ENCODE measurements at regions not wholly inside any gene's neighbourhood (a gene's known extent, or its start where the extent isn't known, plus 50 kb on each side); places are given as distances from the start of the nearest gene placed in this dataset.

- DNase-seq: peak in 1 of 5 donors; percentile 34
- Histone ChIP-seq H3K27me3 (peaks cover 0 to 21% (median 0%) of the 10 kb centered on the region in 9 donors), H3K36me3 (no peaks in the 10 kb centered on the region)
Observed at GRCh38 chr22:49164773-49165320, 662.8 kb downstream of the BRD1 start.

GRCh38 chr22:49163960-49164690 is 663.5 kb downstream of the BRD1 start:
- Histone ChIP-seq H3K36me3 (no peaks in the 10 kb centered on the region), H3K27me3 (peaks cover 0 to 27% (median 4%) of the 10 kb centered on the region in 9 donors), H3K9me3 (no peaks in the 10 kb centered on the region), H3K4me1 (no peaks in the 10 kb centered on the region), H3K27ac (no peak overlapping the region), H3K4me3 (no peak overlapping the region)
- no peak for ATAC-seq
- DNase-seq: peak in 1 of 5 donors; percentile 40
- WGBS, 4 donors: 68 to 76% (median 74%) methylated on average over 22 to 25 of the region's 25 CpGs
- intact Hi-C loops (cut with DNase I): no loop called here
- TF ChIP-seq CTCF (IDR thresholded peaks at IDR 0.05) (no peak), POLR2A (IDR thresholded peaks at IDR 0.05) (no peak)

More at GRCh38 chr22:49164773-49165320, 662.8 kb downstream of the BRD1 start:
- Histone ChIP-seq H3K4me1 (no peaks in the 10 kb centered on the region), H3K27ac (no peak overlapping the region), H3K9me3 (no peaks in the 10 kb centered on the region), H3K4me3 (no peak overlapping the region)
- no peak for TF ChIP-seq CTCF (IDR thresholded peaks at IDR 0.05)
- TF ChIP-seq POLR2A (IDR thresholded peaks at IDR 0.05): no peak
- WGBS, 4 donors: 49 to 55% (median 53%) methylated on average over 12 to 13 of the region's 14 CpGs
- ATAC-seq: no peak
- intact Hi-C loops (cut with DNase I): no loop called here

DNA sequence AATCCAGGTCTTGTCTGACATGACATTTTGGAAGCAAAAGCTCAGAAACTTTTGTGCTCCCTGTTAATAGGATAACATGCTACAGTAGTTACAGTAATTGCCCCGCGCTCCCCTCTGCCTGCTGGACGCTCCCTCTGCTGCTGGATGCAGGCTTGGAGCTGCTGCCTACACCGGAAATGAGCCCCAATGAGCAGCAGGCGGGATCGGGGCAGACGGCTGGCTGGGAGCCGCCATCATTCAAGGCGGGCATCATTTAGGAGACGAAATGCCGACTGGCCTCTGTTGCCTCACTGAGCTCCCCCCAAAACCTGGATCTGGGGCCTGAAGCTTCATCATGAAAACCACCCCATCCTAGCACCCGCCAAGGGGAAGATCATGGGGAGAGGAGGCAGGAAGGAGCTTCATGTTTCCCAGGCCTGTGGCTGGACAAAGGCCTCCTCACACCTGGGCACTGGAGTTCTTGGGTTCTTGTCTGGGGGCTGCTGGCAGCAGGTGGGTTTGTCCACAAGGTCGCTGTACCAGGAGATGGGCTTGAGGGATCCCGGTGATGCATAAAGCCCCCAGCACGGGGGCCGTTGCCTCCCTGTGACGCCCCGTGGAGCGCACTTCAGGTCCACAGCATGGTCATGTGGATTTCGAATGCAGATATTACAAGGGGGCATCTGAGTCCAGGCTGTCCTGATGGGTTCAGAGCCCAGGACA is 664.3 kb downstream of the BRD1 start:
- ATAC-seq: no peak
- intact Hi-C loops (cut with DNase I): no loop called here
- H3K9me3 ChIP-seq: no peaks in the 10 kb centered on the region
- peak in 1 of 5 donors; percentile 29 for DNase-seq
- peaks cover 0 to 34% (median 4%) of the 10 kb centered on the region in 9 donors for H3K27me3 ChIP-seq
- no peak overlapping the region for H3K4me3 ChIP-seq
- 78 to 93% (median 84%) methylated on average over 10 to 20 of the region's 20 CpGs for WGBS, 4 donors
- H3K4me1 ChIP-seq: no peaks in the 10 kb centered on the region
- H3K36me3 ChIP-seq: no peaks in the 10 kb centered on the region
- no peak for TF ChIP-seq POLR2A (IDR thresholded peaks at IDR 0.05)
- no peak for TF ChIP-seq CTCF (IDR thresholded peaks at IDR 0.05)
- no peak overlapping the region for H3K27ac ChIP-seq

- H3K4me1 ChIP-seq: no peaks in the 10 kb centered on the region
- DNase-seq: peak in 1 of 5 donors; percentile 39
- no peak overlapping the region for H3K27ac ChIP-seq
- TF ChIP-seq POLR2A (IDR thresholded peaks at IDR 0.05) (no peak), CTCF (IDR thresholded peaks at IDR 0.05) (no peak)
- no peak for ATAC-seq
- WGBS, 4 donors: 87 to 91% (median 88%) methylated on average over 13 to 16 of the region's 16 CpGs
- peaks cover 0 to 36% (median 5%) of the 10 kb centered on the region in 9 donors for H3K27me3 ChIP-seq
- H3K4me3 ChIP-seq: no peak overlapping the region
- intact Hi-C loops (cut with DNase I): no loop called here
- no peaks in the 10 kb centered on the region for H3K9me3 ChIP-seq
- no peaks in the 10 kb centered on the region for H3K36me3 ChIP-seq
Observed at GRCh38 chr22:49162841-49163240, 664.8 kb downstream of the BRD1 start.

All from heart left ventricle (tissue), 16 donors.